ENCODE measurements at regions not wholly inside any gene's neighbourhood (a gene's known extent, or its start where the extent isn't known, plus 50 kb on each side); places are given as distances from the start of the nearest gene placed in this dataset.

GRCh38 chr18:38552732-38553321, 987.2 kb upstream of the CELF4 start:
- TF ChIP-seq CTCF (IDR thresholded peaks at IDR 0.05) (no peak), POLR2A (IDR thresholded peaks at IDR 0.05) (no peak)
